Neural progenitor cell (in vitro differentiated cells): ENCODE measurements at regions not wholly inside any gene's neighbourhood (a gene's known extent, or its start where the extent isn't known, plus 50 kb on each side); places are given as distances from the start of the nearest gene placed in this dataset.

Experiments
- DNase-seq: peaks from one replicate; pipeline ENCODE4 v3.0.0-alpha.2; 2016; ENCODE audit warnings: low spot score
- H2AFZ ChIP-seq: fragments of 200-600 bp; sonication (generic); replicated peaks from 2 replicates; pipeline ENCODE4 v1.6.1; 2016; ENCODE audit warnings: antibody characterized with exemption
- H3F3A ChIP-seq: fragments of 200-600 bp; sonication (generic); 2 replicates; pipeline ENCODE4 v1.6.1; 2016; ENCODE audit warnings: antibody characterized with exemption, low read depth
- H3K27ac ChIP-seq: fragments of 200-600 bp; sonication (generic); 2 replicates; pipeline ENCODE4 v1.5.1; 2016; ENCODE audit warnings: mild to moderate bottlenecking
- H3K27me3 ChIP-seq: fragments of 200-600 bp; sonication (generic); 2 replicates; pipeline ENCODE4 v1.6.1; 2016; ENCODE audit warnings: mild to moderate bottlenecking, moderate library complexity
- H3K36me3 ChIP-seq: fragments of 200-600 bp; sonication (generic); 2 replicates; pipeline ENCODE4 v1.5.1; 2016
- H3K4me1 ChIP-seq: fragments of 200-600 bp; sonication (generic); 2 replicates; pipeline ENCODE4 v1.6.1; 2016; ENCODE audit warnings: mixed run types
- H3K4me2 ChIP-seq: fragments of 200-600 bp; sonication (generic); 2 replicates; pipeline ENCODE4 v1.6.1; 2016
- H3K4me3 ChIP-seq: fragments of 200-600 bp; sonication (generic); 2 replicates; pipeline ENCODE4 v1.5.1; 2016
- H3K79me2 ChIP-seq: fragments of 200-600 bp; sonication (generic); 2 replicates; pipeline ENCODE4 v1.6.1; 2016; ENCODE audit warnings: low read depth
- H3K9ac ChIP-seq: fragments of 200-600 bp; sonication (generic); 2 replicates; pipeline ENCODE4 v1.6.1; 2016
- H3K9me3 ChIP-seq: fragments of 200-600 bp; sonication (generic); 2 replicates; pipeline ENCODE4 v1.5.1; 2016; ENCODE audit warnings: low read depth
- H4K20me1 ChIP-seq: fragments of 200-600 bp; sonication (generic); 2 replicates; pipeline ENCODE4 v1.6.1; 2016; ENCODE audit warnings: low read depth
- H3K27ac Mint-ChIP-seq: 3 replicates; pipeline ENCODE4 v1.8.0; 2021; ENCODE audit warnings: mixed read lengths
- H3K27me3 Mint-ChIP-seq: 2 replicates; pipeline ENCODE4 v1.8.0; 2022; ENCODE audit warnings: low read depth, mild to moderate bottlenecking, inconsistent platforms, moderate library complexity, mixed read lengths; ENCODE audit not compliant: insufficient read depth
- H3K36me3 Mint-ChIP-seq: 3 replicates; pipeline ENCODE4 v1.8.0; 2021; ENCODE audit warnings: mixed read lengths
- H3K4me1 Mint-ChIP-seq: 3 replicates; pipeline ENCODE4 v1.8.0; 2021; ENCODE audit warnings: mixed read lengths
- H3K4me3 Mint-ChIP-seq: 3 replicates; pipeline ENCODE4 v1.8.0; 2021; ENCODE audit warnings: mild to moderate bottlenecking, moderate library complexity, mixed read lengths
- H3K9me3 Mint-ChIP-seq: 3 replicates; pipeline ENCODE4 v1.8.0; 2020; ENCODE audit warnings: mixed read lengths
- CTCF ChIP-seq: fragments of 200-600 bp; sonication (generic); IDR thresholded peaks from 2 replicates; pipeline ENCODE4 v1.5.1; 2017; ENCODE audit warnings: antibody characterized with exemption, mild to moderate bottlenecking
- EZH2 ChIP-seq: fragments of 200-600 bp; sonication (generic); IDR thresholded peaks from 2 replicates; pipeline ENCODE4 v1.6.1; 2017; ENCODE audit warnings: antibody characterized with exemption, mild to moderate bottlenecking, moderate library complexity
- EZH2phosphoT487 ChIP-seq: fragments of 200-600 bp; sonication (generic); IDR thresholded peaks from 2 replicates; pipeline ENCODE4 v1.6.1; 2017; ENCODE audit warnings: antibody characterized with exemption

DNA sequence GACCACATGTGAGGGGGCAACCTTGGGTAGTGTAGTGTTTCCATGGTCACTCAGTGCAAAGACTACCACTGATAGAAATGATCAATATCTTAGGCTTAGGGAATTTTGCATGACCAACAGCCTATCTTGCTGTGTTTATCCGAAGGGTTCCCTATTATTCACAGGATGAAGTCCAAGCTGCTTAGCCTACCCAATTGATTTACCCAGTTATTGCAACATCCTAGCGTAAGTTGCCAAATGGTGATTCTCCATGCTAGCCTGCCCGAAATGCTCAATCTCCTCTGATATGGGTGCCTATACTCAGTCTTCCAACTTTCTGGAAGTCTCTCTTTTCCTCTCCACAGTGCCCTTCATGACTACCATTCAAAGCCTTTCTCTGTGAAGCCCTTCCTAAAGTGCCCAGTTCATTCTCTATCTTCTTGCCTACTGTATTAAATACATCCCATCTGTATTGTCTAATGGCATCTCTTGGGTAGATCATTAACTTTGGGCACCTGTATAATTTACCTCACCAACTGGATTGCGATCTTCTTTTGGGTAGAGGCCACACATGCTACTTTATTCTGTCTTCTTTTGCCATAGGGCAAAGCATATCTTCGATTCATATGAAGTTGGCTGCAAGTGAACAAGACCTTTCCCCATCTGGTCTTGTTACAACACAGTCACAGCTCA is 240.5 kb downstream of the CLIC5 start:
- Histone ChIP-seq H3K79me2 (no peaks in the 10 kb centered on the region), H3F3A (no peaks in the 10 kb centered on the region), H3K4me3 (no peak overlapping the region), H3K4me2 (no peak overlapping the region), H3K27me3 (no peaks in the 10 kb centered on the region), H2AFZ (no peak overlapping the region), H4K20me1 (no peaks in the 10 kb centered on the region), H3K36me3 (no peaks in the 10 kb centered on the region), H3K9me3 (no peaks in the 10 kb centered on the region), H3K27ac (no peak overlapping the region), H3K9ac (no peak overlapping the region), H3K4me1 (peaks cover 9% of the 10 kb centered on the region)
- no peak for DNase-seq
- TF ChIP-seq EZH2 = no peak
- no peaks in the 10 kb centered on the region for H3K27me3 Mint-ChIP-seq
- H3K4me3 Mint-ChIP-seq = no peak overlapping the region
- no peak overlapping the region for H3K27ac Mint-ChIP-seq
- no peaks in the 10 kb centered on the region for H3K9me3 Mint-ChIP-seq
- H3K36me3 Mint-ChIP-seq = no peaks in the 10 kb centered on the region
- peaks cover 2% of the 10 kb centered on the region for H3K4me1 Mint-ChIP-seq

DNA sequence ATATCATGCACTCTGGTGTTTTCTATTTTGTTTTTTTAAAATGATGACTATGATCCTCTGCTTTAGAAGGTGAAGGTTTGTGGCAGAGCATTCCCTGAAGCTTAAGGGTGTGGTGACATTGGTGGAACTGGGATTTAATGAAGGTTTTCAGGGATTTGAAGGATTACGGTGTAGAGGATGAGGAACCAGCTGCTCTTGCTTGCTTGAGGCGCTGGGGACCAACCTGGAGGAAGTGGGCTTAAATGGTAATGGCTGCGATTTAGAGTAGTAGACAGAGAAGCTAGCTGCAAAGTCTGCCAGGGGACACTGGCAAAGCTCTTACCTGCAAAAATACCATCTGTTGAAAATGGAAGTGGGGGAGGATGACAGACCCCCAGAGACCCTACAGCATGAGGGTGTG is 241.8 kb downstream of the CLIC5 start:
- Histone ChIP-seq H3F3A (no peaks in the 10 kb centered on the region), H3K27me3 (no peaks in the 10 kb centered on the region), H4K20me1 (no peaks in the 10 kb centered on the region), H3K4me1 (peaks cover 9% of the 10 kb centered on the region), H3K4me2 (no peak overlapping the region), H3K4me3 (no peak overlapping the region), H3K9ac (no peak overlapping the region), H3K9me3 (no peaks in the 10 kb centered on the region), H3K27ac (no peak overlapping the region), H3K36me3 (no peaks in the 10 kb centered on the region), H3K79me2 (no peaks in the 10 kb centered on the region), H2AFZ (no peak overlapping the region)
- H3K9me3 Mint-ChIP-seq = no peaks in the 10 kb centered on the region
- H3K4me1 Mint-ChIP-seq = peaks cover 2% of the 10 kb centered on the region
- no peaks in the 10 kb centered on the region for H3K27me3 Mint-ChIP-seq
- H3K27ac Mint-ChIP-seq = no peak overlapping the region
- DNase-seq = no peak
- TF ChIP-seq CTCF (no peak), EZH2 (no peak), EZH2phosphoT487 (no peak)
- no peaks in the 10 kb centered on the region for H3K36me3 Mint-ChIP-seq
- no peak overlapping the region for H3K4me3 Mint-ChIP-seq

- Mint-ChIP-seq H3K36me3 (no peaks in the 10 kb centered on the region), H3K27ac (no peak overlapping the region)
These were observed 242.7 kb downstream of the CLIC5 start for GRCh38 chr6:45772886-45773495.

More at GRCh38 chr6:45772886-45773495, 242.7 kb downstream of the CLIC5 start:
- H3K4me3 ChIP-seq = no peak overlapping the region
- H3F3A ChIP-seq = no peaks in the 10 kb centered on the region
- H2AFZ ChIP-seq = no peak overlapping the region
- peaks cover 9% of the 10 kb centered on the region for H3K4me1 ChIP-seq
- no peak overlapping the region for H3K27ac ChIP-seq
- no peaks in the 10 kb centered on the region for H4K20me1 ChIP-seq
- no peaks in the 10 kb centered on the region for H3K9me3 Mint-ChIP-seq
- DNase-seq = peak; percentile 15
- H3K9me3 ChIP-seq = no peaks in the 10 kb centered on the region
- H3K4me2 ChIP-seq = no peak overlapping the region
- H3K4me1 Mint-ChIP-seq = peaks cover 2% of the 10 kb centered on the region
- no peaks in the 10 kb centered on the region for H3K27me3 Mint-ChIP-seq
- H3K27me3 ChIP-seq = no peaks in the 10 kb centered on the region
- no peak overlapping the region for H3K4me3 Mint-ChIP-seq
- no peaks in the 10 kb centered on the region for H3K36me3 ChIP-seq
- no peak overlapping the region for H3K9ac ChIP-seq
- no peaks in the 10 kb centered on the region for H3K79me2 ChIP-seq
- TF ChIP-seq EZH2phosphoT487 (no peak), CTCF (no peak), EZH2 (no peak)
